Sigmoid colon (tissue), 6 donors: ENCODE measurements at regions not wholly inside any gene's neighbourhood (a gene's known extent, or its start where the extent isn't known, plus 50 kb on each side); places are given as distances from the start of the nearest gene placed in this dataset.

Source experiments
- DNase-seq: peaks from one replicate; pipeline ENCODE4 v3.0.0-alpha.2; 2019
- H3K27ac ChIP-seq, 4 donors: fragments of 200-600 bp; sonication (generic); one replicate each; pipeline ENCODE4 v1.5.1; 2016 to 2019; ENCODE audit warnings: mild to moderate bottlenecking in 1 of 4
- H3K27me3 ChIP-seq, 3 donors: fragments of 200-600 bp; sonication (generic); one replicate each; pipeline ENCODE4 v1.5.1; 2019; ENCODE audit warnings: mild to moderate bottlenecking in 1 of 3
- H3K36me3 ChIP-seq, 4 donors: fragments of 200-600 bp; sonication (generic); one replicate each; pipeline ENCODE4 v1.5.1; 2016 to 2019
- H3K4me1 ChIP-seq, 4 donors: fragments of 200-600 bp; sonication (generic); one replicate each; pipeline ENCODE4 v1.5.1; 2017 to 2019
- H3K4me3 ChIP-seq, 4 donors: fragments of 200-600 bp; sonication (generic); one replicate each; pipeline ENCODE4 v1.5.1; 2017 to 2019; ENCODE audit warnings: mild to moderate bottlenecking in 2 of 4, moderate library complexity in 1 of 4
- H3K9me3 ChIP-seq, 4 donors: fragments of 200-600 bp in 3 of 4; sonication (generic) in 3 of 4; one replicate each; pipeline versions ENCODE4 v1.5.1 to v1.6.1; 2013 to 2019
- EP300 ChIP-seq, 4 donors: sonication (generic); formaldehyde crosslinking; IDR thresholded peaks; one replicate each; pipeline ENCODE4 v1.6.1; 2017; ENCODE audit warnings: antibody characterized with exemption in 4 of 4
- POLR2A ChIP-seq, 2 donors: fragments of 450-650 bp; IDR thresholded peaks; one replicate each; pipeline ENCODE4 v1.6.1; 2016; ENCODE audit warnings: antibody characterized with exemption in 2 of 2, mild to moderate bottlenecking in 2 of 2, moderate library complexity in 2 of 2
- POLR2AphosphoS5 ChIP-seq, 4 donors: sonication (generic); formaldehyde crosslinking; IDR thresholded peaks; one replicate each; pipeline ENCODE4 v1.6.1; 2017; ENCODE audit warnings: antibody characterized with exemption in 4 of 4
- WGBS, 2 donors: extraction: QIAGEN DNeasy Blood & Tissue Kit; methylation state at CpG; one replicate each; pipeline ENCODE4 v1.1.7; 2013; 5-methylcytosine and 5-hydroxymethylcytosine counted together
- intact Hi-C: fragments of 100-400 bp; cut with DNase I; formaldehyde crosslinking; loops from one replicate; pipeline ENCODE4 v1.15.1; 2023
- TF ChIP-seq, protein P1 (sequence below), 4 experiments: fragments of 450-650 bp in 3 of 4; fragments of 200-600 bp in 1 of 4; IDR thresholded peaks; one replicate each; pipeline ENCODE4 v1.5.1; 2016 to 2019; ENCODE audit warnings: antibody characterized with exemption in 4 of 4, mild to moderate bottlenecking in 3 of 4, moderate library complexity in 2 of 4
- donor health status: healthy with polysubstance abuse.
- donor health status: healthy.

GRCh38 chr13:111854403-111854802, 212.5 kb upstream of the SOX1 start:
- intact Hi-C loops = no loop called here
- no peak for DNase-seq
- TF ChIP-seq POLR2AphosphoS5 (IDR thresholded peaks at IDR 0.05) (no peak), POLR2A (IDR thresholded peaks at IDR 0.05) (no peak), EP300 (IDR thresholded peaks at IDR 0.05) (no peak)
- TF ChIP-seq, protein P1, sequence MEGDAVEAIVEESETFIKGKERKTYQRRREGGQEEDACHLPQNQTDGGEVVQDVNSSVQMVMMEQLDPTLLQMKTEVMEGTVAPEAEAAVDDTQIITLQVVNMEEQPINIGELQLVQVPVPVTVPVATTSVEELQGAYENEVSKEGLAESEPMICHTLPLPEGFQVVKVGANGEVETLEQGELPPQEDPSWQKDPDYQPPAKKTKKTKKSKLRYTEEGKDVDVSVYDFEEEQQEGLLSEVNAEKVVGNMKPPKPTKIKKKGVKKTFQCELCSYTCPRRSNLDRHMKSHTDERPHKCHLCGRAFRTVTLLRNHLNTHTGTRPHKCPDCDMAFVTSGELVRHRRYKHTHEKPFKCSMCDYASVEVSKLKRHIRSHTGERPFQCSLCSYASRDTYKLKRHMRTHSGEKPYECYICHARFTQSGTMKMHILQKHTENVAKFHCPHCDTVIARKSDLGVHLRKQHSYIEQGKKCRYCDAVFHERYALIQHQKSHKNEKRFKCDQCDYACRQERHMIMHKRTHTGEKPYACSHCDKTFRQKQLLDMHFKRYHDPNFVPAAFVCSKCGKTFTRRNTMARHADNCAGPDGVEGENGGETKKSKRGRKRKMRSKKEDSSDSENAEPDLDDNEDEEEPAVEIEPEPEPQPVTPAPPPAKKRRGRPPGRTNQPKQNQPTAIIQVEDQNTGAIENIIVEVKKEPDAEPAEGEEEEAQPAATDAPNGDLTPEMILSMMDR (IDR thresholded peaks at IDR 0.05) = no peak
- WGBS, 2 donors = 62 to 70% methylated on average over 13 of the region's 13 CpGs
- H3K27me3 ChIP-seq = peaks cover 0 to 35% (median 0%) of the 10 kb centered on the region in 3 donors
- no peak overlapping the region for H3K4me3 ChIP-seq
- H3K4me1 ChIP-seq = no peaks in the 10 kb centered on the region
- H3K9me3 ChIP-seq = no peaks in the 10 kb centered on the region
- no peak overlapping the region for H3K27ac ChIP-seq
- H3K36me3 ChIP-seq = no peaks in the 10 kb centered on the region

DNA sequence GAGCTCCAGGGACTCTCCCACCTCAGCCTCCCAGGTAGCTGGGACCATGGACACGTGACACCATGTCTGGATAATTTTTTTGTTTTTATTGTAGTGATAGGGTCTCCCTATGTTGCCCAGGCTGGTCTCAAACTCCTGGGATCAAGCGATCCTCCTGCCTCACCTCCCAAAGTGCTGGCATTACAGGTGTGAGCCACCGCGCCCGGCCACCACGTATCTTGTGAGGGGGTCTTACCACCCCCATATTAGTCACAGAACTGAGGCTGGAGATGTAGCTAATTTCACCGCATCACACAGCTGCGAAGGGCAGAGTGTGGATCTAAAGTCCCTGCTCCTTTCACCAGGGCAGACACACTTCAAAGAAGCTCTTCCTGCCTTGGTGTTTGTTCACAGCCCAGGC, 211.8 kb upstream of the SOX1 start:
- Histone ChIP-seq H3K4me1 (no peaks in the 10 kb centered on the region), H3K4me3 (no peak overlapping the region), H3K27ac (no peak overlapping the region), H3K27me3 (peaks cover 0 to 28% (median 0%) of the 10 kb centered on the region in 3 donors), H3K36me3 (no peaks in the 10 kb centered on the region), H3K9me3 (no peaks in the 10 kb centered on the region)
- 84 to 88% methylated on average over 8 of the region's 8 CpGs for WGBS, 2 donors
- intact Hi-C loops = no loop called here
- TF ChIP-seq POLR2AphosphoS5 (IDR thresholded peaks at IDR 0.05) (no peak), EP300 (IDR thresholded peaks at IDR 0.05) (no peak), POLR2A (IDR thresholded peaks at IDR 0.05) (no peak)
- TF ChIP-seq, protein P1 (IDR thresholded peaks at IDR 0.05) = no peak
- no peak for DNase-seq

DNA sequence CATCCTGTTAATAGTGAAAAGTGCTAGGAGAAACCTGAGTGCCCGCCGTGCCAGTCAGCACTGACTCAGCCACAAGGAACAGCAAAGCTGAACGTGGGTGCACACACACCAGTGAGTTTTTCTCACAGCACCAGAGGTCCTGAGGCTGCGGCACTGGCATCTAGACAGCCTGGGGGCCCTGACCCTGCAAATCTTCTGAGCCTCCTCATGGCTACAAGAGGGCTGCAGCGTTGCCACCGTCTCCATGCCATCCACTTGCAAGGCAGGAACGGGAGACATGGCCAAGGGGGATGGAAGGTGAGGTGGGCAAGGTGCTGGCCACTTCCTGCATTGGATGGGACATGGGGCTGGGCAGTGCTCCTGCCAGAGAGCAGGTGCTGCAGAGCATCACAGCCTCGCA, 211.2 kb upstream of the SOX1 start:
- intact Hi-C loops = no loop called here
- Histone ChIP-seq H3K4me3 (no peak overlapping the region), H3K9me3 (no peaks in the 10 kb centered on the region), H3K4me1 (no peaks in the 10 kb centered on the region), H3K27ac (no peak overlapping the region), H3K36me3 (no peaks in the 10 kb centered on the region), H3K27me3 (peaks cover 0 to 22% (median 0%) of the 10 kb centered on the region in 3 donors)
- 82 to 89% methylated on average over 8 of the region's 8 CpGs for WGBS, 2 donors
- TF ChIP-seq POLR2A (IDR thresholded peaks at IDR 0.05) = no peak
- TF ChIP-seq, protein P1 (IDR thresholded peaks at IDR 0.05) = no peak
- no peak for TF ChIP-seq EP300 (IDR thresholded peaks at IDR 0.05)
- no peak for TF ChIP-seq POLR2AphosphoS5 (IDR thresholded peaks at IDR 0.05)
- no peak for DNase-seq

DNA sequence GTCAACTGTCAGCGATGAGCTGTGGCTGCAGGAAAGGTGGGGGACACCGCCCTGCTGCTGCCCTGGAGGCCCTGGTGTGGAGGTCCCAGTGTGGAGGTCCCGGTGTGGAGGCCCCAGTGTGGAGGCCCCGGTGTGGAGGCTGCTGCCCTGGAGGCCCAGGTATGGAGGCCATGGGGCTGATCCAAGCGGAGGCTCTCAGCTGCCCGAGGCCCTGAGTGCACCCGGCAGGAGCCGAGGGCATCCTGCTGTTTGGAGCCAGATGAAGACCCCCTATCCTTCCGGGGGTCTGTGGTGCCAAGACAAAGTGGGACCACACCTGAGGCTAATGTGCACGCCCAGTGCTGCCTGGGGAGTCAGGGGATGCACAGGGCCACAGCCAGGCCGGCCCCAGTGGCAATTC, 210.4 kb upstream of the SOX1 start:
- intact Hi-C loops = no loop called here
- peaks cover 0 to 18% (median 0%) of the 10 kb centered on the region in 3 donors for H3K27me3 ChIP-seq
- 88 to 92% methylated on average over 11 of the region's 11 CpGs for WGBS, 2 donors
- H3K27ac ChIP-seq = no peak overlapping the region
- no peak for TF ChIP-seq POLR2AphosphoS5 (IDR thresholded peaks at IDR 0.05)
- no peak for TF ChIP-seq POLR2A (IDR thresholded peaks at IDR 0.05)
- no peak for TF ChIP-seq EP300 (IDR thresholded peaks at IDR 0.05)
- TF ChIP-seq, protein P1 (IDR thresholded peaks at IDR 0.05) = no peak
- no peaks in the 10 kb centered on the region for H3K4me1 ChIP-seq
- no peaks in the 10 kb centered on the region for H3K36me3 ChIP-seq
- no peak overlapping the region for H3K4me3 ChIP-seq
- DNase-seq = no peak
- peaks cover 0 to 4% (median 0%) of the 10 kb centered on the region in 4 donors for H3K9me3 ChIP-seq

DNA sequence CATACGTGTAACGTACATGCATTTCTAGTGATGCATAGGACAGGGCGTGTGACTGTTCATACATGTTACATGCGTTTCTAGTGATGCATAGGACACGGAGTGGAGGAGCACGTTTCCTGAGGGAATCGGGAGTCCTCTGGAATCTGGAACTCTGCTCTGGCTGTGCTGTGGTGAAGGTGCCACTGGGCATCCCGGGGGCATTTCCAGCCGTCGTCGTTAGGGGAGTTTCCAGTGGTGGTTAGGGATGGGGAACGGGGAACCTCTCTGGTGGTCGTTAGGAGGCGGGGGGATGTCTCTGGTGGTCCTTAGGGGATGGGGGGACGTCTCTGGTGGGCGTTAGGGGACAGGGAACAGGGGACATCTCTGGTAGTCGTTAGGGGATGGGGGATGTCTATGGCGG, 209.6 kb upstream of the SOX1 start:
- no peak for TF ChIP-seq POLR2AphosphoS5 (IDR thresholded peaks at IDR 0.05)
- TF ChIP-seq, protein P1 (IDR thresholded peaks at IDR 0.05) = no peak
- no peak for TF ChIP-seq EP300 (IDR thresholded peaks at IDR 0.05)
- TF ChIP-seq POLR2A (IDR thresholded peaks at IDR 0.05) = no peak
- Histone ChIP-seq H3K4me3 (no peak overlapping the region), H3K4me1 (no peaks in the 10 kb centered on the region), H3K9me3 (peaks cover 0 to 4% (median 0%) of the 10 kb centered on the region in 4 donors), H3K27me3 (peaks cover 0 to 10% (median 0%) of the 10 kb centered on the region in 3 donors), H3K27ac (no peak overlapping the region), H3K36me3 (no peaks in the 10 kb centered on the region)
- 71 to 78% methylated on average over 18 of the region's 18 CpGs for WGBS, 2 donors
- intact Hi-C loops = no loop called here
- no peak for DNase-seq
